Fibroblast of the aortic adventitia (primary cell): ENCODE measurements at regions not wholly inside any gene's neighbourhood (a gene's known extent, or its start where the extent isn't known, plus 50 kb on each side); places are given as distances from the start of the nearest gene placed in this dataset.
"Not testable (repeated sequence)": the region's sequence is repeated elsewhere in the genome, so short reads cannot be mapped to it uniquely, and the experiment has no call there.

Source experiments
- DNase-seq: peaks from one replicate; pipeline ENCODE4 v3.0.0-alpha.2; 2010; ENCODE audit warnings: low read depth
- H3K4me3 ChIP-seq: 2 replicates; pipeline ENCODE4 v1.5.1; 2011; ENCODE audit warnings: low read depth, mild to moderate bottlenecking, control low read depth, low read length, moderate library complexity
- CTCF ChIP-seq: IDR thresholded peaks from 2 replicates; pipeline ENCODE4 v1.5.1; 2011; ENCODE audit warnings: mild to moderate bottlenecking, low read length, control low read depth, inconsistent platforms; ENCODE audit not compliant: insufficient read depth

- no peak overlapping the region for H3K4me3 ChIP-seq
- no peak for DNase-seq
- no peak for TF ChIP-seq CTCF
Observed at GRCh38 chr20:47441774-47442150, 59.9 kb upstream of the NCOA3 start.

- not testable (repeated sequence) for H3K4me3 ChIP-seq, DNase-seq
Observed at GRCh38 chr20:47443060-47443459, 58.6 kb upstream of the NCOA3 start.

GRCh38 chr20:47444584-47444983, 57.1 kb upstream of the NCOA3 start:
- H3K4me3 ChIP-seq = no peak overlapping the region
- no peak for DNase-seq
- no peak for TF ChIP-seq CTCF

GRCh38 chr20:47445291-47445690, 56.4 kb upstream of the NCOA3 start:
- H3K4me3 ChIP-seq = no peak overlapping the region
- DNase-seq = no peak
- TF ChIP-seq CTCF = no peak

- not testable (repeated sequence) for H3K4me3 ChIP-seq, DNase-seq
Observed at GRCh38 chr20:47447350-47448296, 54.1 kb upstream of the NCOA3 start.

- DNase-seq = no peak
- no peak for TF ChIP-seq CTCF
- H3K4me3 ChIP-seq = no peak overlapping the region
Observed at GRCh38 chr20:47448429-47448828, 53.3 kb upstream of the NCOA3 start.

- TF ChIP-seq CTCF = no peak
- no peak overlapping the region for H3K4me3 ChIP-seq
- no peak for DNase-seq
Observed at GRCh38 chr20:47451602-47451904, 50.1 kb upstream of the NCOA3 start.
